Fibroblast of lung (primary cell): ENCODE measurements at regions not wholly inside any gene's neighbourhood (a gene's known extent, or its start where the extent isn't known, plus 50 kb on each side); places are given as distances from the start of the nearest gene placed in this dataset.

Source experiments
- CTCF ChIP-seq, 2 donors: IDR thresholded peaks in 1 of 2; conservative IDR thresholded peaks in 1 of 2; 1 replicate in 1 of 2; 2 replicates in 1 of 2; pipeline ENCODE4 v1.5.1; 2011 to 2012; ENCODE audit warnings: low read length in 2 of 2, control low read depth in 1 of 2, inconsistent platforms in 1 of 2, low read depth in 1 of 2, mild to moderate bottlenecking in 1 of 2
- EZH2 ChIP-seq: IDR thresholded peaks from 2 replicates; pipeline ENCODE4 v1.5.1; 2012; ENCODE audit warnings: low read length, control low read depth, mild to moderate bottlenecking; ENCODE audit errors: missing control alignments

GRCh38 chr4:166460769-166461550 is 587.9 kb downstream of the TLL1 start:
- no peak for TF ChIP-seq EZH2
- TF ChIP-seq CTCF (conservative IDR thresholded peaks at IDR 0.05 in 1 of 2, IDR thresholded peaks at IDR 0.05 in 1 of 2; ENCODE audit: low read depth in 1 of 2, low read length in 2 of 2): no peak
